HepG2 (cell line): ENCODE measurements at regions not wholly inside any gene's neighbourhood (a gene's known extent, or its start where the extent isn't known, plus 50 kb on each side); places are given as distances from the start of the nearest gene placed in this dataset.

Experiments used
- ATAC-seq: fragments of 200-7000 bp; cut with Tn5 transposase; 3 replicates; pipeline ENCODE4 v1.9.1; 2020; ENCODE audit warnings: mild to moderate bottlenecking, moderate library complexity
- BruUV-seq: library from RNA; stranded (reverse); fragments of 400-500 nt; replicated peaks from 2 replicates; lab custom pipeline; 2021; lab: Mats Ljungman, UMichigan
- CTCF ChIA-PET: fragments of 300-600 bp; formaldehyde crosslinking; extraction: SDS; loops from one replicate; lab custom pipeline; 2021; ENCODE audit warnings: low total read pairs, inconsistent platforms, low intra/inter-chr PET ratio; lab: Yijun Ruan, JAX
- POLR2A ChIA-PET: fragments of 350-600 bp; sonication (Branson Sonifier 250); formaldehyde crosslinking; loops from one replicate; lab custom pipeline; 2020; ENCODE audit warnings: antibody characterized with exemption, inconsistent platforms; lab: Yijun Ruan, JAX
- DNase-seq: peaks from one replicate; pipeline ENCODE4 v3.0.0-alpha.2; 2015; ENCODE audit warnings: low spot score
- FAIRE-seq: peaks from 3 replicates; lab custom pipeline; 2011; peaks lifted over from hg19 to GRCh38; lab: Jason Lieb, UNC
- H2AFZ ChIP-seq: one replicate; pipeline ENCODE4 v1.6.1; 2011; ENCODE audit warnings: low read length, inconsistent platforms
- H3K27ac ChIP-seq: fragments of 300-600 bp; 3 replicates; pipeline ENCODE4 v1.8.0; 2011; ENCODE audit warnings: mixed run types, mild to moderate bottlenecking, mixed read lengths, low read length, inconsistent platforms; ENCODE audit not compliant: insufficient read depth; ENCODE audit errors: extremely low read length
- H3K27me3 ChIP-seq, 2 experiments: fragments of 200-600 bp in 1 of 2; 2 replicates in 1 of 2; 3 replicates in 1 of 2; pipeline versions ENCODE4 v1.6.0 to v1.8.0; 2011; ENCODE audit warnings: low read length in 2 of 2, mild to moderate bottlenecking in 2 of 2, moderate library complexity in 2 of 2, inconsistent platforms in 1 of 2; ENCODE audit not compliant: insufficient read depth in 2 of 2, control insufficient read depth in 1 of 2
- H3K36me3 ChIP-seq, 2 experiments: fragments of 200-600 bp in 1 of 2; replicated peaks in 1 of 2; 2 replicates in 1 of 2; 3 replicates in 1 of 2; pipeline versions ENCODE4 v1.5.1 to v1.8.0; 2011; ENCODE audit warnings: low read length in 2 of 2, inconsistent platforms in 1 of 2; ENCODE audit not compliant: insufficient read depth in 2 of 2, control insufficient read depth in 1 of 2
- H3K4me1 ChIP-seq: 2 replicates; pipeline ENCODE4 v1.5.1; 2012; ENCODE audit warnings: low read length, inconsistent platforms; ENCODE audit not compliant: insufficient read depth
- H3K4me2 ChIP-seq: 2 replicates; pipeline ENCODE4 v1.6.0; 2011; ENCODE audit warnings: low read depth, low read length, inconsistent platforms
- H3K4me3 ChIP-seq, 3 experiments: fragments of 200-600 bp in 1 of 3; sonication (generic), shearing (Covaris generic) in 1 of 3; replicated peaks in 1 of 3; 2 replicates each; pipeline ENCODE4 v1.5.1; 2011 to 2016; ENCODE audit warnings: low read length in 3 of 3, inconsistent platforms in 2 of 3, low read depth in 2 of 3, mild to moderate bottlenecking in 2 of 3, control low read depth in 1 of 3, mixed read lengths in 1 of 3; ENCODE audit not compliant: insufficient read depth in 1 of 3
- H3K79me2 ChIP-seq: one replicate; pipeline ENCODE4 v1.6.1; 2011; ENCODE audit warnings: low read length, inconsistent platforms; ENCODE audit not compliant: insufficient read depth
- H3K9ac ChIP-seq: 2 replicates; pipeline ENCODE4 v1.6.0; 2011; ENCODE audit warnings: mild to moderate bottlenecking, low read depth, low read length, inconsistent platforms; ENCODE audit not compliant: insufficient read depth
- H3K9me3 ChIP-seq: 2 replicates; pipeline ENCODE4 v1.5.1; 2012; ENCODE audit warnings: mild to moderate bottlenecking, low read length
- H4K20me1 ChIP-seq: 2 replicates; pipeline ENCODE4 v1.6.0; 2011; ENCODE audit warnings: inconsistent platforms, mild to moderate bottlenecking, low read length, moderate library complexity; ENCODE audit not compliant: insufficient read depth
- BATF2 ChIP-seq: sonication (generic); formaldehyde crosslinking; IDR thresholded peaks from 2 replicates; pipeline ENCODE4 v1.8.0; 2022; ENCODE audit warnings: mild to moderate bottlenecking, missing genetic modification reagents, moderate library complexity
- CREB3 ChIP-seq: sonication (generic); formaldehyde crosslinking; IDR thresholded peaks from 2 replicates; pipeline ENCODE4 v1.5.0; 2020; ENCODE audit warnings: missing genetic modification reagents
- MAFG ChIP-seq: sonication (generic); formaldehyde crosslinking; IDR thresholded peaks from 2 replicates; pipeline ENCODE4 v1.5.1; 2020; ENCODE audit warnings: mild to moderate bottlenecking, missing genetic modification reagents
- REL ChIP-seq: sonication (generic); formaldehyde crosslinking; conservative IDR thresholded peaks from 2 replicates; pipeline ENCODE4 v1.8.0; 2022; ENCODE audit warnings: mild to moderate bottlenecking, missing genetic modification reagents, moderate library complexity
- RNF2 ChIP-seq: fragments of 450-650 bp; conservative IDR thresholded peaks from 2 replicates; pipeline ENCODE4 v1.6.1; 2016; ENCODE audit warnings: low read depth
- ZMYM4 ChIP-seq: sonication (generic); formaldehyde crosslinking; IDR thresholded peaks from 2 replicates; pipeline ENCODE4 v1.8.1; 2023; ENCODE audit warnings: mild to moderate bottlenecking, missing genetic modification reagents
- ZNF318 ChIP-seq: sonication (generic); formaldehyde crosslinking; IDR thresholded peaks from 2 replicates; pipeline ENCODE4 v1.4.0; 2020; ENCODE audit warnings: mild to moderate bottlenecking, missing genetic modification reagents
- ZNF720 ChIP-seq: sonication (generic); formaldehyde crosslinking; IDR thresholded peaks from 2 replicates; pipeline ENCODE4 v1.4.0; 2020; ENCODE audit warnings: missing genetic modification reagents
- WGBS: methylation state at CpG from one replicate; pipeline ENCODE4 v1.1.6; 2017; ENCODE audit warnings: low lambda C conversion rate; 5-methylcytosine and 5-hydroxymethylcytosine counted together
- in situ Hi-C: cut with HindIII; loops from 2 replicates; pipeline ENCODE4 v1.10.0; 2017; ENCODE audit warnings: low pct_unique_long_range_greater_than_20kb; ENCODE audit not compliant: extremely low pct_ligation_motif_present
- intact Hi-C: fragments of 100-400 bp; cut with micrococcal nuclease; formaldehyde crosslinking; loops from one replicate; pipeline ENCODE4 v1.10.0; 2022; ENCODE audit not compliant: unreplicated experiment

GRCh38 chr5:96322217-96322616 is 110.8 kb downstream of the PCSK1 start:
- intact Hi-C loops, result no loop called here
- no peak for TF ChIP-seq ZNF720 (CRISPR knock-in tag)
- TF ChIP-seq ZMYM4 (CRISPR knock-in tag), result peak; percentile 33; the same call in 1 of the 2 replicates
- H3K9me3 ChIP-seq, result no peaks in the 10 kb centered on the region
- ChIA-PET POLR2A (no interaction called here), CTCF (no interaction called here)
- H2AFZ ChIP-seq, result no peak overlapping the region
- no peaks in the 10 kb centered on the region for H4K20me1 ChIP-seq
- FAIRE-seq (no peak), ATAC-seq (no peak; the same call in 2 of the 3 replicates), DNase-seq (no peak)
- 55% methylated on average over 3 of the region's 3 CpGs for WGBS
- H3K79me2 ChIP-seq, result no peaks in the 10 kb centered on the region
- H3K27me3 ChIP-seq, result no peaks in the 10 kb centered on the region
- H3K4me1 ChIP-seq, result peaks cover 15% of the 10 kb centered on the region
- no peak overlapping the region for H3K4me3 ChIP-seq
- no peak overlapping the region for H3K27ac ChIP-seq
- no TSS peak for BruUV-seq
- no peaks in the 10 kb centered on the region for H3K36me3 ChIP-seq
- in situ Hi-C loops, result no loop called here
- H3K4me2 ChIP-seq, result no peak overlapping the region
- H3K9ac ChIP-seq, result no peak overlapping the region

GRCh38 chr5:96321345-96321744 is 111.7 kb downstream of the PCSK1 start:
- no peaks in the 10 kb centered on the region for H3K9me3 ChIP-seq
- no peak overlapping the region for H2AFZ ChIP-seq
- DNase-seq, result no peak
- no peak overlapping the region for H3K4me2 ChIP-seq
- intact Hi-C loops (no loop called here), in situ Hi-C loops (no loop called here)
- CTCF ChIA-PET, result no interaction called here
- H4K20me1 ChIP-seq, result no peaks in the 10 kb centered on the region
- H3K9ac ChIP-seq, result no peak overlapping the region
- TF ChIP-seq RNF2, result no peak
- no peak for TF ChIP-seq BATF2
- TF ChIP-seq ZNF318 (CRISPR knock-in tag), result no peak
- no peak for TF ChIP-seq CREB3 (CRISPR knock-in tag)
- no peak for TF ChIP-seq MAFG
- no peak for TF ChIP-seq REL (CRISPR knock-in tag)
- TF ChIP-seq, all 625 proteins: peak for 0
- ATAC-seq (no peak), FAIRE-seq (no peak)
- Histone ChIP-seq H3K4me1 (peaks cover 24% of the 10 kb centered on the region), H3K27me3 (no peaks in the 10 kb centered on the region), H3K79me2 (no peaks in the 10 kb centered on the region), H3K27ac (no peak overlapping the region), H3K36me3 (no peaks in the 10 kb centered on the region), H3K4me3 (no peak overlapping the region)
- BruUV-seq, result no TSS peak
- POLR2A ChIA-PET, result no interaction called here
